ENCODE measurements at regions not wholly inside any gene's neighbourhood (a gene's known extent, or its start where the extent isn't known, plus 50 kb on each side); places are given as distances from the start of the nearest gene placed in this dataset.

DNA sequence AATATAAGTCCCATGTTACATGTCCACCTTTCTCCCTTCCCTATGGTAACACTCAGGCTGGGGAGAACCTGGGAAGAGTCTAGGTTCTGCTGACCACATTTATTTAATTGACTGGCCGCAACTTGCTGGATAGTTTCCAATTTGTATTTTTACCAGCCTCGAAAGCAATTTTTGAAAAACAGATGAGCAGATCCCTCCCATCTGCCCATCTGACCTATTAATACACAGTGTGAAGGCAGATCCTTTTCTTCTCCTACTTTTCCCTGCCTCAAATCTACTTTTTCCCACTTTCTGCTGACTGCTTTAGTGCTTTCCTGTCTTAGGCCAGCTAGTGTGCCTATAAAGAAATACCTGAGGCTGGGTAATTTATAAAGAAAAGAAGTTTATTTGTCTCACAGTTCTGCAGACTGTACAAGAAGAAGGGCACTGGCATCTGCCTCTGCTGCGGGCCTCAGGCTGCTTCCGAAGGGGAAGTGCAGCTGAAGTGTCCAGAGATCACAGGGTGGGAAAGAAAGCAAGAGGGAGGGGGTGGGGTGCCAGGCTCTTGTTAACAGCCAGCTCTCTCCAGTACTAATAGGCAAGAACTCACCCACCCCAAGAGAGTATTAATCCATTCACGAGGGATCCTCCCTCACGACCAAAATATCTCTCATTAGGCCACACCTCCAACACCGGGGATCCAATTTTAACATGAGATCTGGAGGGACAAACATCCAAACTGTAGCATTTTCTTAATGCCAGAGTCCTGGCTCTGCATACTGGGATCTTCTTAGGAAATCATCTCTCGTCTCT is 336.0 kb upstream of the IGFBP3 start:
- Histone ChIP-seq H3K14ac (ENCODE audit: insufficient read length) (no peak overlapping the region), H4K8ac (ENCODE audit: extremely low read depth, insufficient read depth, low read length) (no peak overlapping the region), H2AK5ac (ENCODE audit: low read depth, low read length) (no peak overlapping the region), H3K18ac (ENCODE audit: extremely low read depth, low read length) (no peak overlapping the region), H3K56ac (replicated peaks; ENCODE audit: insufficient read length, low read depth, low read length) (no peak overlapping the region), H3K4me1 (replicated peaks in 1 of 4; ENCODE audit: control insufficient read depth in 3 of 4, insufficient read depth in 4 of 4, low read length in 3 of 4) (no peaks in the 10 kb centered on the region), H3K23me2 (ENCODE audit: low read depth, low read length) (no peaks in the 10 kb centered on the region), H3K4me3 (ENCODE audit: extremely low read depth in 1 of 4, insufficient read depth in 2 of 4, low read depth in 3 of 4, low read length in 4 of 4) (no peak overlapping the region), H2BK20ac (ENCODE audit: low read length) (no peak overlapping the region), H3K4me2 (ENCODE audit: insufficient read depth in 1 of 2, low read depth in 2 of 2, low read length in 2 of 2) (no peak overlapping the region), H2BK5ac (ENCODE audit: low read depth, low read length) (no peak overlapping the region), H2BK15ac (ENCODE audit: low read length) (no peak overlapping the region), H4K20me1 (replicated peaks in 1 of 2; ENCODE audit: control insufficient read depth in 1 of 2, insufficient read depth in 2 of 2, low read length in 2 of 2) (no peaks in the 10 kb centered on the region), H2BK120ac (replicated peaks; ENCODE audit: low read depth, low read length) (no peak overlapping the region), H3K79me1 (ENCODE audit: low read depth, low read length) (no peaks in the 10 kb centered on the region), H3K23ac (ENCODE audit: insufficient read length) (no peak overlapping the region), H2BK12ac (ENCODE audit: low read depth, low read length) (no peak overlapping the region), H3K36me3 (ENCODE audit: control insufficient read depth in 2 of 4, insufficient read depth in 4 of 4, low read length in 3 of 4) (no peaks in the 10 kb centered on the region), H4K91ac (replicated peaks; ENCODE audit: insufficient read length, low read length) (no peak overlapping the region), H3K79me2 (ENCODE audit: control insufficient read depth in 1 of 2, insufficient read depth in 2 of 2, low read length in 2 of 2) (no peaks in the 10 kb centered on the region), H3K9ac (replicated peaks in 1 of 4; ENCODE audit: extremely low read depth in 1 of 4, low read depth in 3 of 4, low read length in 3 of 4) (no peak overlapping the region), H4K5ac (ENCODE audit: insufficient read length, low read depth, low read length) (no peak overlapping the region), H2AFZ (ENCODE audit: low read length) (no peak overlapping the region), H3K9me3 (ENCODE audit: insufficient read depth in 2 of 2, low read depth in 1 of 2, low read length in 1 of 2) (peaks cover 8 to 15% of the 10 kb centered on the region in 2 experiments; a peak in 3 of 4 replicates), H3K4ac (replicated peaks; ENCODE audit: insufficient read length, low read depth, low read length) (no peak overlapping the region), H3K27me3 (replicated peaks in 1 of 4; ENCODE audit: control insufficient read depth in 3 of 4, extremely low read depth in 1 of 4, insufficient read depth in 3 of 4, low read length in 3 of 4) (no peaks in the 10 kb centered on the region), H3K27ac (ENCODE audit: low read depth, low read length) (no peak overlapping the region)
- FAIRE-seq (no peak), DNase-seq (ENCODE audit: low read depth in 1 of 2, low spot score in 2 of 2) (no peak)
- POLR2A ChIA-PET (ENCODE audit: partially characterized antibody) = no interaction called here
- WGBS, 2 experiments (ENCODE audit: extremely low coverage in 1 of 2, insufficient coverage in 1 of 2, insufficient read length in 1 of 2, insufficient replicate concordance in 2 of 2, low coverage in 1 of 2, low lambda C conversion rate in 2 of 2, missing lambda C conversion rate in 1 of 2) = 78% methylated on average over 8 of the region's 8 CpGs; no CpG with 5 or more reads in 1 of the 2 experiments
- CTCF ChIA-PET (ENCODE audit: partially characterized antibody) = interaction anchor here (0.6 to 1.1 kb wide), 2 partner anchors 16 to 334 kb away, joined by 3 to 4 read pairs; no protein-coding TSS in a partner anchor
- TF ChIP-seq ASH2L (IDR thresholded peaks at IDR 0.05; ENCODE audit: low read length) = no peak
- no peak for TF ChIP-seq KDM5A (IDR thresholded peaks at IDR 0.05; ENCODE audit: low read length)
- no peak for TF ChIP-seq EP300 (IDR thresholded peaks at IDR 0.05; ENCODE audit: borderline replicate concordance in 1 of 2, low read depth in 2 of 2, low read length in 2 of 2)
- no peak for TF ChIP-seq JUN (IDR thresholded peaks at IDR 0.05; ENCODE audit: low read depth, low read length)
- no peak for TF ChIP-seq GTF2F1 (IDR thresholded peaks at IDR 0.05; ENCODE audit: borderline replicate concordance, low read depth, low read length)
- TF ChIP-seq BACH1 (IDR thresholded peaks at IDR 0.05; ENCODE audit: low read length) = no peak
- TF ChIP-seq NRF1 (IDR thresholded peaks at IDR 0.05; ENCODE audit: low read depth, low read length) = no peak
- no peak for TF ChIP-seq TAF7 (optimal IDR thresholded peaks at IDR 0.05; ENCODE audit: borderline replicate concordance, low read depth, low read length)
- TF ChIP-seq E2F6 (IDR thresholded peaks at IDR 0.05) = no peak
- TF ChIP-seq, protein P1, sequence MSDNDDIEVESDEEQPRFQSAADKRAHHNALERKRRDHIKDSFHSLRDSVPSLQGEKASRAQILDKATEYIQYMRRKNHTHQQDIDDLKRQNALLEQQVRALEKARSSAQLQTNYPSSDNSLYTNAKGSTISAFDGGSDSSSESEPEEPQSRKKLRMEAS (IDR thresholded peaks at IDR 0.05) = no peak
- TF ChIP-seq KDM1A (IDR thresholded peaks at IDR 0.05; ENCODE audit: borderline replicate concordance, low read length) = no peak
- TF ChIP-seq GABPA (IDR thresholded peaks at IDR 0.05; ENCODE audit: borderline replicate concordance, insufficient read depth, low read length) = no peak

All from H1 (cell line).